H9 (cell line): ENCODE measurements at regions not wholly inside any gene's neighbourhood (a gene's known extent, or its start where the extent isn't known, plus 50 kb on each side); places are given as distances from the start of the nearest gene placed in this dataset.

Source experiments
- DNase-seq: peaks from one replicate; pipeline ENCODE4 v3.0.0-alpha.2; 2017
- H2AFZ ChIP-seq: one replicate; pipeline ENCODE4 v1.6.1; 2013; ENCODE audit warnings: mild to moderate bottlenecking, low read length, control low read depth, moderate library complexity
- H2AK5ac ChIP-seq: 2 replicates; pipeline ENCODE4 v1.6.1; 2013; ENCODE audit warnings: low read length, control low read depth, mixed read lengths; ENCODE audit not compliant: insufficient read length
- H2BK120ac ChIP-seq: one replicate; pipeline ENCODE4 v1.6.1; 2013; ENCODE audit warnings: low read depth, mild to moderate bottlenecking, low read length, control low read depth, inconsistent platforms; ENCODE audit not compliant: poor library complexity, severe bottlenecking
- H2BK12ac ChIP-seq: 2 replicates; pipeline ENCODE4 v1.6.1; 2013; ENCODE audit warnings: low read length, control low read depth, mixed read lengths, low read depth; ENCODE audit not compliant: insufficient read length
- H2BK15ac ChIP-seq: 2 replicates; pipeline ENCODE4 v1.6.1; 2013; ENCODE audit warnings: low read depth, low read length, control low read depth
- H2BK20ac ChIP-seq: one replicate; pipeline ENCODE4 v1.6.1; 2013; ENCODE audit warnings: low read depth, mild to moderate bottlenecking, low read length, control low read depth, inconsistent platforms; ENCODE audit not compliant: poor library complexity, severe bottlenecking
- H2BK5ac ChIP-seq: 2 replicates; pipeline ENCODE4 v1.6.1; 2013; ENCODE audit warnings: low read length, control low read depth, mixed read lengths; ENCODE audit not compliant: insufficient read length
- H3K14ac ChIP-seq: 2 replicates; pipeline ENCODE4 v1.6.1; 2013; ENCODE audit warnings: low read length, control low read depth; ENCODE audit not compliant: insufficient read depth
- H3K18ac ChIP-seq: 2 replicates; pipeline ENCODE4 v1.6.1; 2013; ENCODE audit warnings: low read depth, mild to moderate bottlenecking, mixed read lengths, low read length, control low read depth; ENCODE audit not compliant: insufficient read length
- H3K23ac ChIP-seq: 2 replicates; pipeline ENCODE4 v1.6.1; 2013; ENCODE audit warnings: low read length, control low read depth, mixed read lengths, low read depth; ENCODE audit not compliant: insufficient read length
- H3K23me2 ChIP-seq: 2 replicates; pipeline ENCODE4 v1.6.1; 2013; ENCODE audit warnings: low read depth, mild to moderate bottlenecking, mixed read lengths, low read length, control low read depth; ENCODE audit not compliant: insufficient read length, poor library complexity, severe bottlenecking
- H3K27ac ChIP-seq: 2 replicates; pipeline ENCODE4 v1.5.1; 2013; ENCODE audit warnings: low read length, control low read depth, mixed read lengths, low read depth; ENCODE audit not compliant: insufficient read length
- H3K27me3 ChIP-seq: 2 replicates; pipeline ENCODE4 v1.6.1; 2013; ENCODE audit warnings: low read length, control low read depth, inconsistent platforms; ENCODE audit not compliant: insufficient read depth
- H3K4ac ChIP-seq: 2 replicates; pipeline ENCODE4 v1.6.1; 2013; ENCODE audit warnings: low read depth, mild to moderate bottlenecking, control low read depth, inconsistent platforms, low read length, moderate library complexity
- H3K4me1 ChIP-seq: 2 replicates; pipeline ENCODE4 v1.6.1; 2013; ENCODE audit warnings: low read length, control low read depth, inconsistent platforms; ENCODE audit not compliant: insufficient read depth
- H3K4me2 ChIP-seq: 2 replicates; pipeline ENCODE4 v1.6.1; 2013; ENCODE audit warnings: low read length, control low read depth, mixed read lengths; ENCODE audit not compliant: insufficient read length, insufficient read depth
- H3K56ac ChIP-seq: 2 replicates; pipeline ENCODE4 v1.6.1; 2013; ENCODE audit warnings: low read depth, mild to moderate bottlenecking, mixed read lengths, low read length, control low read depth; ENCODE audit not compliant: insufficient read length
- H3K79me1 ChIP-seq: 2 replicates; pipeline ENCODE4 v1.6.1; 2013; ENCODE audit warnings: low read depth, mild to moderate bottlenecking, moderate library complexity, low read length, control low read depth, inconsistent platforms; ENCODE audit not compliant: insufficient read depth, poor library complexity, severe bottlenecking
- H3K79me2 ChIP-seq: 2 replicates; pipeline ENCODE4 v1.6.1; 2013; ENCODE audit warnings: low read length, control low read depth, inconsistent platforms; ENCODE audit not compliant: insufficient read depth
- H3K9ac ChIP-seq: 2 replicates; pipeline ENCODE4 v1.6.1; 2013; ENCODE audit warnings: low read length, control low read depth, mixed read lengths; ENCODE audit not compliant: insufficient read length; ENCODE audit errors: extremely low read depth
- H3K9me3 ChIP-seq: one replicate; pipeline ENCODE4 v1.6.1; 2013; ENCODE audit warnings: low read depth, low read length, inconsistent platforms; ENCODE audit not compliant: control insufficient read depth
- H3T11ph ChIP-seq: one replicate; pipeline ENCODE4 v1.6.1; 2013; ENCODE audit warnings: mild to moderate bottlenecking, low read length, control low read depth, inconsistent platforms
- H4K20me1 ChIP-seq: one replicate; pipeline ENCODE4 v1.6.1; 2013; ENCODE audit not compliant: control insufficient read depth, insufficient read length, insufficient read depth
- H4K5ac ChIP-seq: 2 replicates; pipeline ENCODE4 v1.6.1; 2013; ENCODE audit warnings: low read depth, mild to moderate bottlenecking, mixed read lengths, low read length, control low read depth; ENCODE audit not compliant: insufficient read length
- H4K8ac ChIP-seq: replicated peaks from 2 replicates; pipeline ENCODE4 v1.6.1; 2013; ENCODE audit warnings: low read length, control low read depth, mixed read lengths, low read depth; ENCODE audit not compliant: insufficient read length
- H4K91ac ChIP-seq: 2 replicates; pipeline ENCODE4 v1.6.1; 2013; ENCODE audit warnings: low read depth, mild to moderate bottlenecking, moderate library complexity, mixed read lengths, low read length, control low read depth; ENCODE audit not compliant: insufficient read length
- H3K27ac Mint-ChIP-seq, 3 experiments: 2 replicates in 2 of 3; 3 replicates in 1 of 3; pipeline ENCODE4 v1.8.0; 2020 to 2021; ENCODE audit warnings: mixed read lengths in 3 of 3, mild to moderate bottlenecking in 1 of 3, moderate library complexity in 1 of 3
- H3K27me3 Mint-ChIP-seq: 2 replicates; pipeline ENCODE4 v1.8.0; 2021; ENCODE audit warnings: low read depth, mild to moderate bottlenecking, moderate library complexity, mixed read lengths
- H3K36me3 Mint-ChIP-seq, 3 experiments: 2 replicates in 2 of 3; 3 replicates in 1 of 3; pipeline ENCODE4 v1.8.0; 2020 to 2021; ENCODE audit warnings: low read depth in 3 of 3, mixed read lengths in 3 of 3; ENCODE audit not compliant: insufficient read depth in 1 of 3
- H3K4me1 Mint-ChIP-seq, 2 experiments: 2 replicates each; pipeline ENCODE4 v1.8.0; 2020; ENCODE audit warnings: mixed read lengths in 2 of 2
- H3K4me3 Mint-ChIP-seq, 2 experiments: 2 replicates in 1 of 2; 3 replicates in 1 of 2; pipeline ENCODE4 v1.8.0; 2020 to 2021; ENCODE audit warnings: mild to moderate bottlenecking in 2 of 2, mixed read lengths in 2 of 2, moderate library complexity in 1 of 2
- H3K9me3 Mint-ChIP-seq, 2 experiments: 2 replicates in 1 of 2; 3 replicates in 1 of 2; pipeline ENCODE4 v1.8.0; 2020; ENCODE audit warnings: mild to moderate bottlenecking in 2 of 2, mixed read lengths in 2 of 2, moderate library complexity in 1 of 2
- WGBS: extraction: QIAGEN DNeasy Blood & Tissue Kit; methylation state at CpG from one replicate; pipeline ENCODE4 v1.1.7; 2013; ENCODE audit warnings: missing lambda C conversion rate, low lambda C conversion rate, mixed read lengths; ENCODE audit not compliant: insufficient read length; ENCODE audit errors: extremely low coverage; 5-methylcytosine and 5-hydroxymethylcytosine counted together
- TF ChIP-seq, protein P1 (sequence below): fragments of 200-600 bp; sonication (generic); conservative IDR thresholded peaks from 3 replicates; pipeline ENCODE4 v1.8.0; 2021; ENCODE audit warnings: antibody characterized with exemption, mild to moderate bottlenecking

DNA sequence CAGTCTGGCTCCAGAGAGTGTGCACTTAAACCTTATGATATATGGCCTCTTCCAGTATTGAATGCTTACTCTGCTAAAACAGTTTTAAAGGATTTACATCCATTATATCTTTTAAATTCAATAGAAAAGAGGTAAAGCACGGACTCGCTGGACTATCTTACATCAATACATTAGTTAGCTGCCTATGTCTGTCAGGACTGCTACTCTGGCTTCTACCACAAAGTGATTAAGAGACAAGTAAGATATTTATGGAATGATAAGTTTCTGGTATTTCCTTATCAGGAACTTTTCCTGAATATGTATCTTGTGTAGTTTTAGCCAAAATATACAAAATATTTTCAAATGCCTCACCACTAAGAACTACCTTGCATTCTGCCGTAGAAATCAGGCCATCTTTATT is 295.1 kb downstream of the ISL1 start:
- H2AFZ ChIP-seq = no peak overlapping the region
- no peak overlapping the region for H2BK12ac ChIP-seq
- H3K36me3 Mint-ChIP-seq = no peaks in the 10 kb centered on the region; a peak in 1 of 7 replicates
- H2BK5ac ChIP-seq = no peak overlapping the region
- TF ChIP-seq, protein P1, sequence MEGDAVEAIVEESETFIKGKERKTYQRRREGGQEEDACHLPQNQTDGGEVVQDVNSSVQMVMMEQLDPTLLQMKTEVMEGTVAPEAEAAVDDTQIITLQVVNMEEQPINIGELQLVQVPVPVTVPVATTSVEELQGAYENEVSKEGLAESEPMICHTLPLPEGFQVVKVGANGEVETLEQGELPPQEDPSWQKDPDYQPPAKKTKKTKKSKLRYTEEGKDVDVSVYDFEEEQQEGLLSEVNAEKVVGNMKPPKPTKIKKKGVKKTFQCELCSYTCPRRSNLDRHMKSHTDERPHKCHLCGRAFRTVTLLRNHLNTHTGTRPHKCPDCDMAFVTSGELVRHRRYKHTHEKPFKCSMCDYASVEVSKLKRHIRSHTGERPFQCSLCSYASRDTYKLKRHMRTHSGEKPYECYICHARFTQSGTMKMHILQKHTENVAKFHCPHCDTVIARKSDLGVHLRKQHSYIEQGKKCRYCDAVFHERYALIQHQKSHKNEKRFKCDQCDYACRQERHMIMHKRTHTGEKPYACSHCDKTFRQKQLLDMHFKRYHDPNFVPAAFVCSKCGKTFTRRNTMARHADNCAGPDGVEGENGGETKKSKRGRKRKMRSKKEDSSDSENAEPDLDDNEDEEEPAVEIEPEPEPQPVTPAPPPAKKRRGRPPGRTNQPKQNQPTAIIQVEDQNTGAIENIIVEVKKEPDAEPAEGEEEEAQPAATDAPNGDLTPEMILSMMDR = no peak
- H3K9me3 Mint-ChIP-seq = peaks cover 1 to 2% of the 10 kb centered on the region in 2 experiments; a peak in 3 of 5 replicates
- no peak overlapping the region for H2AK5ac ChIP-seq
- no peaks in the 10 kb centered on the region for H3K23me2 ChIP-seq
- H3K27me3 Mint-ChIP-seq = no peaks in the 10 kb centered on the region; the same call in 1 of the 2 replicates
- no peak overlapping the region for H4K91ac ChIP-seq
- H2BK120ac ChIP-seq = no peak overlapping the region
- H3K79me1 ChIP-seq = no peaks in the 10 kb centered on the region
- no peaks in the 10 kb centered on the region for H3K4me1 ChIP-seq
- no peak overlapping the region for H3K27ac ChIP-seq
- H3T11ph ChIP-seq = no peak overlapping the region
- no peaks in the 10 kb centered on the region for H3K27me3 ChIP-seq
- H3K4ac ChIP-seq = no peak overlapping the region
- no peak overlapping the region for H2BK20ac ChIP-seq
- H3K23ac ChIP-seq = no peak overlapping the region
- H3K18ac ChIP-seq = no peak overlapping the region
- no peak overlapping the region for H3K4me3 Mint-ChIP-seq
- H4K5ac ChIP-seq = no peak overlapping the region
- H3K14ac ChIP-seq = no peak overlapping the region
- H3K9ac ChIP-seq = no peak overlapping the region
- H3K9me3 ChIP-seq = no peaks in the 10 kb centered on the region
- H4K8ac ChIP-seq = no peak overlapping the region
- no peak overlapping the region for H3K56ac ChIP-seq
- no peaks in the 10 kb centered on the region for H3K4me1 Mint-ChIP-seq
- no peak overlapping the region for H3K4me2 ChIP-seq
- H4K20me1 ChIP-seq = no peaks in the 10 kb centered on the region
- H3K27ac Mint-ChIP-seq = no peak overlapping the region
- no CpG with 5 or more reads among the region's 3 CpGs for WGBS
- DNase-seq = no peak
- no peak overlapping the region for H2BK15ac ChIP-seq
- no peaks in the 10 kb centered on the region for H3K79me2 ChIP-seq
